Glutamatergic neuron (in vitro differentiated cells): ENCODE measurements at regions not wholly inside any gene's neighbourhood (a gene's known extent, or its start where the extent isn't known, plus 50 kb on each side); places are given as distances from the start of the nearest gene placed in this dataset.

Source experiments
- DNase-seq: peaks from one replicate; pipeline ENCODE4 v3.0.0; 2022
- H3K27ac Mint-ChIP-seq: one replicate; pipeline ENCODE4 v1.8.0; 2020; ENCODE audit warnings: mild to moderate bottlenecking, mixed read lengths, inconsistent platforms; ENCODE audit not compliant: unreplicated experiment
- H3K27me3 Mint-ChIP-seq: one replicate; pipeline ENCODE4 v1.8.0; 2020; ENCODE audit warnings: mild to moderate bottlenecking, moderate library complexity, mixed read lengths, inconsistent platforms; ENCODE audit not compliant: unreplicated experiment
- H3K36me3 Mint-ChIP-seq: one replicate; pipeline ENCODE4 v1.8.0; 2020; ENCODE audit warnings: mild to moderate bottlenecking, mixed read lengths, inconsistent platforms; ENCODE audit not compliant: unreplicated experiment
- H3K4me1 Mint-ChIP-seq: one replicate; pipeline ENCODE4 v1.8.0; 2020; ENCODE audit warnings: mild to moderate bottlenecking, low read depth, mixed read lengths, inconsistent platforms; ENCODE audit not compliant: unreplicated experiment
- H3K4me3 Mint-ChIP-seq: one replicate; pipeline ENCODE4 v1.8.0; 2020; ENCODE audit warnings: mild to moderate bottlenecking, mixed read lengths, inconsistent platforms; ENCODE audit not compliant: unreplicated experiment
- H3K9me3 Mint-ChIP-seq: one replicate; pipeline ENCODE4 v1.8.0; 2020; ENCODE audit warnings: mild to moderate bottlenecking, moderate library complexity, mixed read lengths, inconsistent platforms; ENCODE audit not compliant: unreplicated experiment
- TF ChIP-seq, protein P1 (sequence below): fragments of 200-600 bp; sonication (generic); IDR thresholded peaks from one replicate; pipeline ENCODE4 v1.5.0; 2021; ENCODE audit not compliant: partially characterized antibody, unreplicated experiment

DNA sequence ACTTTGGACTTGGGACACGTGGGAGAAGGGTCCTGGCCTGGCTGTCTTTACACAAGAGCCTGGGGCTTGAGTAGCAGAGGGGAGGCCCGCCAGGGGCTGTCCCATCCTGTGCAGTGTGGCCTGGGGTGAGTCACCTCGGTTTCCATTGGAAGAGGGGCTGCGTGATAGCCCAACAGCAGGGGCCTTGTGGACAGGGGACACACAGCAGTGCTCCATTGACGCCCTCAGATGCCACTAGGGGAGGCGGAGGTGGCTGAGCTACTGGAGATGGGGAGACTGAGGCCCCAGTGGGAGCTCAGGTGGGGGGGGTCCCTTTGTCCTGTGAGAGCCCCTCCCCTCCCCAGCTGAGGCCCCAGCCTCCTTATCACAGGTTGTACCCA, 50.0 kb upstream of the RNU6ATAC start:
- TF ChIP-seq, protein P1, sequence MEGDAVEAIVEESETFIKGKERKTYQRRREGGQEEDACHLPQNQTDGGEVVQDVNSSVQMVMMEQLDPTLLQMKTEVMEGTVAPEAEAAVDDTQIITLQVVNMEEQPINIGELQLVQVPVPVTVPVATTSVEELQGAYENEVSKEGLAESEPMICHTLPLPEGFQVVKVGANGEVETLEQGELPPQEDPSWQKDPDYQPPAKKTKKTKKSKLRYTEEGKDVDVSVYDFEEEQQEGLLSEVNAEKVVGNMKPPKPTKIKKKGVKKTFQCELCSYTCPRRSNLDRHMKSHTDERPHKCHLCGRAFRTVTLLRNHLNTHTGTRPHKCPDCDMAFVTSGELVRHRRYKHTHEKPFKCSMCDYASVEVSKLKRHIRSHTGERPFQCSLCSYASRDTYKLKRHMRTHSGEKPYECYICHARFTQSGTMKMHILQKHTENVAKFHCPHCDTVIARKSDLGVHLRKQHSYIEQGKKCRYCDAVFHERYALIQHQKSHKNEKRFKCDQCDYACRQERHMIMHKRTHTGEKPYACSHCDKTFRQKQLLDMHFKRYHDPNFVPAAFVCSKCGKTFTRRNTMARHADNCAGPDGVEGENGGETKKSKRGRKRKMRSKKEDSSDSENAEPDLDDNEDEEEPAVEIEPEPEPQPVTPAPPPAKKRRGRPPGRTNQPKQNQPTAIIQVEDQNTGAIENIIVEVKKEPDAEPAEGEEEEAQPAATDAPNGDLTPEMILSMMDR, result no peak
- no peak for DNase-seq
- Mint-ChIP-seq H3K36me3 (no peaks in the 10 kb centered on the region), H3K27me3 (peaks cover 2% of the 10 kb centered on the region), H3K4me1 (peaks cover 13% of the 10 kb centered on the region), H3K27ac (peak overlapping the region; percentile 77), H3K9me3 (peaks cover 8% of the 10 kb centered on the region), H3K4me3 (no peak overlapping the region)

DNA sequence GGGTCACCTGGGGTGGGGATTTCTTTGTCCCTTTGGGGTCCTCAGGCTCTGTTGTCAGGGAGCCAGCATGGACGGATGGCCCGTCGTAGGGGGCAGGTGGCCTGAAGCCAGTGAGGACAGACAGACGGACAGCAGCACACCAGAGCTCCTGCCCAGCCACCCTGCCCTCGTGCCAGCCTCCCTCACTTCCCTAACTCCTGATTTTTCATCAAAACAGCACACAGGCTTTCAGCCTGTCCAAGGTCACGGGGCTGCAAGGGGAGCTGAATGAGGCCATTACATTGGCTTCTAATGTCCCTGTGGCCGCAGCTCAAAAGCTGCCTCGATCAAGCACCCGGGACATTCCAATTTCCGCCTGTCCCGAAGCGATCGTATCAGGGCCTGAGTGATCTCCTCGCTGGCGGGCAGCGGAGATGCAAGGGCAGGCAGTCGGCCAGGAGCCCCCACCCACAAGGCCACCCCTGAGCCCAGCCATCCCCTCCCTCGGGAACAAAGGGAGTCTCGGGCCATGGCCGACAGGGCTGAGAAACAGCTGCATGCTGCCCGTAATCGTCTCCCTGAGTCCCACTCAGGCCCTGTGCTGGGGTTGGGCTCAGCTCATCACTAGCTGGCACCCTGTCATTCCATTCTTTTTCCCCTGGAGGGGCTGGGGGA, 50.5 kb upstream of the RNU6ATAC start:
- peaks cover 8% of the 10 kb centered on the region for H3K9me3 Mint-ChIP-seq
- peaks cover 13% of the 10 kb centered on the region for H3K4me1 Mint-ChIP-seq
- TF ChIP-seq, protein P1, result no peak
- peak; percentile 30 for DNase-seq
- no peaks in the 10 kb centered on the region for H3K36me3 Mint-ChIP-seq
- peaks cover 2% of the 10 kb centered on the region for H3K27me3 Mint-ChIP-seq
- no peak overlapping the region for H3K4me3 Mint-ChIP-seq
- peak overlapping the region; percentile 98 for H3K27ac Mint-ChIP-seq

DNA sequence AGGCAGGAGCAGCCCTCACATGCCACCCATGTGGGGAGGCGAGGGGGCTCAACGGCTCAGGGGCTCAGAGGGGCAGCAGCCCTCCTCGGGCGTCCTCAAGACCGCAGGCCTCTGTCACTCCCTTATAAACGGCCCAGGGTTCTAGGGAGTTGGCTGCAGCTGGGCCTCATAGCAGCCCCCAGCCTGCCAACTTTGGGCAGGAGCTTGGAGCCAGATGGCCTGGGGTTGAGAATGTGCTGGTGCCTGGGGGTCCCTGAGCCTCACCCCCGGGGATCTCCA, 51.0 kb upstream of the RNU6ATAC start:
- Mint-ChIP-seq H3K4me1 (peaks cover 15% of the 10 kb centered on the region), H3K27ac (peak overlapping the region; percentile 98), H3K4me3 (no peak overlapping the region), H3K27me3 (peaks cover 2% of the 10 kb centered on the region), H3K36me3 (no peaks in the 10 kb centered on the region), H3K9me3 (peaks cover 8% of the 10 kb centered on the region)
- TF ChIP-seq, protein P1, result no peak
- DNase-seq, result no peak

DNA sequence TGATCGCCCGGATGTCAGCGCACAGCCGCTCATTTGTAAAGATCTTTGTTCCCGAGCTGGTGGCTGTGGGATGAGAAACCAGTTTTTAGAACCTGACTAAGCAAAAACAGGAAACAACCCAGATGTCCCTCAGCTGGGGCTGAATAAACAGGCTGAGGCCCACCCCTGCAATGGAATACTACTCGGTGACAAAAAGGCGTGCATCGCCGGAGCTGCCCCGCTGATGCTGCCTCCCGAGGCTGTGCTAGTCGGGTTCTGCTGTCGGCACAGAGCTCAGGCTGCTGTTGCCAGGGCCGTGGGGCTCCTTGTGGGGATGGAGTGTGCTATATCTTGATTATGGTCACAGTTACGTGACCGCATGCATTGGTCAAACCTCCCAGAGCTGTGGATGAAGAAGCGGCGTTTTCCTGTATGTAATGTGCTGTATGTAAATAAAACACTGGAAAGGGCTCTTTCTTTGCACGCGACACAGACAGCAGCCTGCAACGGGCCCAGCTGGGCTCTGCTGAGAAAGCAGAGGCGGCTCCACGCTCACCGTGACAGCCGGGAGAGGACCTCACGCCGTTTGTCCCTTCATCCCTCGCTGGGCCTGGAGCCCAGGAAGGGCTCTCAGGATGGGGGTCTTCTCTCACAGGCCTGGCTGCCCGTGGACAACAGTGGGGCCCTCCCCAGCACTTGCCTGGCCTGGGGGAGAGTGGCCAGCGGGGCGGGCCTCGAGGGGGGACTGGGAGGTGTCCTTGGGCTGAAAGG, 51.5 kb upstream of the RNU6ATAC start:
- Mint-ChIP-seq H3K4me1 (peaks cover 15% of the 10 kb centered on the region), H3K27me3 (peaks cover 2% of the 10 kb centered on the region), H3K4me3 (no peak overlapping the region), H3K9me3 (peaks cover 8% of the 10 kb centered on the region), H3K36me3 (no peaks in the 10 kb centered on the region), H3K27ac (peak overlapping the region; percentile 98)
- peak; percentile 64 for DNase-seq
- TF ChIP-seq, protein P1, result no peak

DNA sequence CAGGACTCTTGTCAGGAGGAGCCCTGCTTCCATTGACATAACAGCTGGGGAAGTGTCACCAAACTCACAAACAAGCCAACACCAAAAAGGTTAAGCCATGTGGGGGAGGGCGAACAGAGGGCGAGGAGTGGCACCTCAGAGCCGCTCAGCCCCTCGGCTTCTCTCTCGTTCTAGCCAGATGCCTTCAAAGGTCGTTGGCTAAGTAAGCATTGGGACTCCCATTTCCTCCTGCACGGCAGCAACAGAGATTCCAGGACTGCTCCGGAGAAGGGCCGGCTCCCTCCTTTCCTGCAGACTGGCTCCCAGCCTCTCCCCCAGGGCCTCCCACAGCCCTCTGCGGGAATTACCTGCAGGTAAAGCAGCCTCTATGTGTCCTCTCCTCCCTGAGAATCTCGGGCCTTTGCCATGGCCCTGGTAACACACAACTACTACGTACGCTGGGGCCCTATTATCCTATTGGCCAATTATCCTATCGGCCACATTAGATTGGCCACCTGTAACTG, 52.1 kb upstream of the RNU6ATAC start:
- Mint-ChIP-seq H3K27ac (peak overlapping the region; percentile 98), H3K36me3 (no peaks in the 10 kb centered on the region), H3K27me3 (peaks cover 2% of the 10 kb centered on the region), H3K9me3 (peaks cover 8% of the 10 kb centered on the region), H3K4me1 (peaks cover 15% of the 10 kb centered on the region), H3K4me3 (no peak overlapping the region)
- no peak for DNase-seq
- TF ChIP-seq, protein P1, result no peak
